22Rv1 (cell line): ENCODE measurements at regions not wholly inside any gene's neighbourhood (a gene's known extent, or its start where the extent isn't known, plus 50 kb on each side); places are given as distances from the start of the nearest gene placed in this dataset.

Experiments
- ZFX ChIP-seq: fragments of 450-650 bp; IDR thresholded peaks from 2 replicates; pipeline ENCODE4 v1.6.1; 2017; ENCODE audit warnings: antibody characterized with exemption, borderline replicate concordance
- TF ChIP-seq, protein P1 (sequence below): fragments of 450-650 bp; IDR thresholded peaks from 2 replicates; pipeline ENCODE4 v1.5.1; 2017; ENCODE audit warnings: mild to moderate bottlenecking

DNA sequence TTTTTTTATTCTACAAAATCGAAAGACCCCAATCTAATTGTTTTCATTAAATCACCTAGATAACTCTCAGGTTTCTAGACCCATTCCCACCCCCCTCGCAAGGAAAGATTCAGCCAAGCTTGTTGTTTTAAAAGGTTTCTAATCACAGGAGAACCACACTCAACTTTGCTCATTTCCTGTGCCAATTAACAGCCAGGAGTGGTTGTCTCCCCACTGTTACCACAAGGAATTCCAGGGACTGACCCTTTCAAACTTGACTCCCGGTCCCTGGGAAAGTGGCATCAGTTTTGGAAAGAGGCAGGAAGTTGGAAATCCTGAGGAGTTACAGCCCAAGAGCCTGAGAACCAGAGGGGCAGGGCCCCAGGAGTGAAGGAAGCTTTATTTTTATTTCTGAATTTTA, 561.3 kb upstream of the JAG1 start:
- TF ChIP-seq, protein P1, sequence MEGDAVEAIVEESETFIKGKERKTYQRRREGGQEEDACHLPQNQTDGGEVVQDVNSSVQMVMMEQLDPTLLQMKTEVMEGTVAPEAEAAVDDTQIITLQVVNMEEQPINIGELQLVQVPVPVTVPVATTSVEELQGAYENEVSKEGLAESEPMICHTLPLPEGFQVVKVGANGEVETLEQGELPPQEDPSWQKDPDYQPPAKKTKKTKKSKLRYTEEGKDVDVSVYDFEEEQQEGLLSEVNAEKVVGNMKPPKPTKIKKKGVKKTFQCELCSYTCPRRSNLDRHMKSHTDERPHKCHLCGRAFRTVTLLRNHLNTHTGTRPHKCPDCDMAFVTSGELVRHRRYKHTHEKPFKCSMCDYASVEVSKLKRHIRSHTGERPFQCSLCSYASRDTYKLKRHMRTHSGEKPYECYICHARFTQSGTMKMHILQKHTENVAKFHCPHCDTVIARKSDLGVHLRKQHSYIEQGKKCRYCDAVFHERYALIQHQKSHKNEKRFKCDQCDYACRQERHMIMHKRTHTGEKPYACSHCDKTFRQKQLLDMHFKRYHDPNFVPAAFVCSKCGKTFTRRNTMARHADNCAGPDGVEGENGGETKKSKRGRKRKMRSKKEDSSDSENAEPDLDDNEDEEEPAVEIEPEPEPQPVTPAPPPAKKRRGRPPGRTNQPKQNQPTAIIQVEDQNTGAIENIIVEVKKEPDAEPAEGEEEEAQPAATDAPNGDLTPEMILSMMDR, result no peak
- no peak for TF ChIP-seq ZFX
